ENCODE measurements at regions not wholly inside any gene's neighbourhood (a gene's known extent, or its start where the extent isn't known, plus 50 kb on each side); places are given as distances from the start of the nearest gene placed in this dataset.

DNA sequence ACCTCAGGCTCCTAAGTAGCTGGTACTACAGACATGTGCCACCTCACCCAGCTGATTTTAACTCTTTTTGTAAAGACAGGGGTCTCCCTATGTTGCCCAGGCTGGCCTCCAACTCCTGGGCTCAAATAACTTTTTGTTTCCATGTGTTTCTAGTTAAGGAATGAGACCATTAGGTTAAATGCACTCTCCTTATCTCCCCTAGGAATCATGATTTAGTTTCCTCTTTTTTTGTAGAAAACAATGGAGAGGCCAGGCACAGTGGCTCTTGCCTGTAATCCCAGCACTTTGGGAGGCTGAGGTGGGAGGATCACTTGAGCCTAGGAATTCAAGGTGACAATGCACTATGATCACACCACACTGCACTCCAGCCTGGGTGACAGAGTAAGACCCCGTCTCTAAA is 198.8 kb upstream of the C2CD4B start:
- TF ChIP-seq CTCF (IDR thresholded peaks at IDR 0.05) (no peak), POLR2AphosphoS5 (IDR thresholded peaks at IDR 0.05; ENCODE audit: insufficient read depth in 1 of 2, low read depth in 1 of 2) (no peak)
